CD4-positive, alpha-beta memory T cell (primary cell): ENCODE measurements at regions not wholly inside any gene's neighbourhood (a gene's known extent, or its start where the extent isn't known, plus 50 kb on each side); places are given as distances from the start of the nearest gene placed in this dataset.

Experiments
- CTCF ChIA-PET: fragments of 350-600 bp; sonication (Branson Sonifier 250); formaldehyde crosslinking; loops from one replicate; lab custom pipeline; 2021; ENCODE audit warnings: inconsistent platforms; ENCODE audit not compliant: partially characterized antibody; lab: Charles Lee
- POLR2A ChIA-PET: fragments of 350-600 bp; sonication (Branson Sonifier 250); formaldehyde crosslinking; loops from one replicate; lab custom pipeline; 2021; ENCODE audit not compliant: partially characterized antibody; lab: Charles Lee
- DNase-seq, 5 donors: peaks; one replicate each; pipeline versions ENCODE4 v3.0.0 to v3.0.0-alpha.2; 2020 to 2022; ENCODE audit warnings: mixed read lengths in 1 of 5
- H3K27ac ChIP-seq: one replicate; pipeline ENCODE4 v1.7.0; 2013; ENCODE audit warnings: low read depth, low read length
- H3K27me3 ChIP-seq: 2 replicates; pipeline ENCODE4 v1.7.0; 2013; ENCODE audit warnings: mild to moderate bottlenecking, low read length, moderate library complexity; ENCODE audit not compliant: insufficient read depth
- H3K36me3 ChIP-seq: 2 replicates; pipeline ENCODE4 v1.7.0; 2013; ENCODE audit warnings: mild to moderate bottlenecking, low read length, moderate library complexity; ENCODE audit not compliant: insufficient read depth
- H3K4me1 ChIP-seq: 2 replicates; pipeline ENCODE4 v1.7.0; 2013; ENCODE audit warnings: mild to moderate bottlenecking, low read length, moderate library complexity; ENCODE audit not compliant: insufficient read depth
- H3K4me3 ChIP-seq, 2 donors: one replicate each; pipeline ENCODE4 v1.7.0; 2013; ENCODE audit warnings: low read length in 2 of 2, mild to moderate bottlenecking in 1 of 2
- H3K9me3 ChIP-seq, 2 donors: one replicate each; pipeline ENCODE4 v1.7.0; 2013; ENCODE audit warnings: low read length in 2 of 2, control low read depth in 1 of 2; ENCODE audit not compliant: control insufficient read depth in 1 of 2
- H3K27ac Mint-ChIP-seq, 7 donors: one replicate each; pipeline ENCODE4 v1.8.0; 2020 to 2021; ENCODE audit warnings: mixed read lengths in 7 of 7, mild to moderate bottlenecking in 6 of 7, inconsistent platforms in 3 of 7, moderate library complexity in 3 of 7
- H3K27me3 Mint-ChIP-seq, 2 donors: one replicate each; pipeline ENCODE4 v1.8.0; 2020 to 2021; ENCODE audit warnings: mixed read lengths in 2 of 2
- H3K36me3 Mint-ChIP-seq, 2 donors: one replicate each; pipeline ENCODE4 v1.8.0; 2020 to 2021; ENCODE audit warnings: mixed read lengths in 2 of 2, inconsistent platforms in 1 of 2, mild to moderate bottlenecking in 1 of 2
- H3K4me1 Mint-ChIP-seq, 4 donors: one replicate each; pipeline ENCODE4 v1.8.0; 2020 to 2021; ENCODE audit warnings: mixed read lengths in 4 of 4, mild to moderate bottlenecking in 1 of 4
- H3K4me3 Mint-ChIP-seq, 8 donors: one replicate each; pipeline ENCODE4 v1.8.0; 2020 to 2021; ENCODE audit warnings: mixed read lengths in 8 of 8, mild to moderate bottlenecking in 7 of 8, moderate library complexity in 6 of 8, inconsistent platforms in 3 of 8
- H3K9me3 Mint-ChIP-seq, 8 donors: one replicate each; pipeline ENCODE4 v1.8.0; 2020 to 2021; ENCODE audit warnings: mixed read lengths in 8 of 8, mild to moderate bottlenecking in 5 of 8, inconsistent platforms in 3 of 8, moderate library complexity in 1 of 8
- intact Hi-C: fragments of 100-400 bp; cut with micrococcal nuclease; formaldehyde crosslinking; loops from one replicate; pipeline ENCODE4 v1.15.1; 2023

DNA sequence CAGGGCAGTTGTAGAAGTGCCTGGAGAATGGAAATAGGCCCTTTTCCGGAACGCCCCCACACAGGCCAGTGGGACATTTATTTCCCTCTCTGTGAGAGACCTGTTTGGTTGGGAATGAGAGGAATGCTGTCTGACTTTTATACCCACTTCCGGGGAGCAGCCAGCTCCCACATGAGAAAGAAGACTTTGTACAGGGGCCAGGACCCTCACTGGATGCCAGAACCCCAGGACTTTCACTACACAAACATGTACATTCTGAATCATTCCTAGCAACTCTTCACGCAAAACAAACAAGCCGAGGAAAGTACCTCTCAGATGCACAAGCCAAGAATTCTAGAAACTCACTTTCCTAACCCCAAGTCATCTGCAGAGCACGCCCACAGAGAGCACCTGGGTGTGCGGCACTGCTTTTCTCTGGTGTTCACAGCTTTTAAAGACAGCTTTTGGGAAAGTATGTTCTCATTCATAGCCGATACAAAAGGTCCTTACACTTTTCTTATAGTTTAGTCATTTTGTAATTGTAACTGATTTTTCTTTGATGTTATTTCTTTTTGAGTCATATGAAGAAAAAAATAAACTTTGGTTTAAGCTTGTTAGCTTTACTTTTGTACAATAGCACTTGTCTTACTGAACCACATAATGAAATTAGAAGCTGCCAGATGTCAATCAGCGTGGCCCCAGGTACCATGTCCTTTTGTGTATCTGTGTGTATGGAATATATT lies 856.1 kb upstream of the ID2 start:
- peak overlapping the region in 2 of 7 donors; percentile 54 to 61 for H3K27ac Mint-ChIP-seq
- POLR2A ChIA-PET = no interaction called here
- H3K9me3 ChIP-seq = no peaks in the 10 kb centered on the region
- no peak overlapping the region for H3K4me3 ChIP-seq
- H3K4me1 Mint-ChIP-seq = peaks cover 10 to 16% (median 14%) of the 10 kb centered on the region in 4 donors
- CTCF ChIA-PET = interaction anchor here (1.1 kb wide), 1 partner anchor 31 kb away, joined by 3 read pairs; no protein-coding TSS in a partner anchor
- H3K4me1 ChIP-seq = peaks cover 9% of the 10 kb centered on the region
- H3K27ac ChIP-seq = no peak overlapping the region
- no peaks in the 10 kb centered on the region for H3K27me3 ChIP-seq
- DNase-seq = no peak
- no peaks in the 10 kb centered on the region for H3K9me3 Mint-ChIP-seq
- intact Hi-C loops = loop anchor here (10.0 kb wide), 1 partner anchor 859 kb away; the partner anchor contains the start of gene ID2
- no peaks in the 10 kb centered on the region for H3K27me3 Mint-ChIP-seq
- H3K36me3 ChIP-seq = no peaks in the 10 kb centered on the region
- no peaks in the 10 kb centered on the region for H3K36me3 Mint-ChIP-seq
- peak overlapping the region in 2 of 8 donors; percentile 45 to 46 for H3K4me3 Mint-ChIP-seq

DNA sequence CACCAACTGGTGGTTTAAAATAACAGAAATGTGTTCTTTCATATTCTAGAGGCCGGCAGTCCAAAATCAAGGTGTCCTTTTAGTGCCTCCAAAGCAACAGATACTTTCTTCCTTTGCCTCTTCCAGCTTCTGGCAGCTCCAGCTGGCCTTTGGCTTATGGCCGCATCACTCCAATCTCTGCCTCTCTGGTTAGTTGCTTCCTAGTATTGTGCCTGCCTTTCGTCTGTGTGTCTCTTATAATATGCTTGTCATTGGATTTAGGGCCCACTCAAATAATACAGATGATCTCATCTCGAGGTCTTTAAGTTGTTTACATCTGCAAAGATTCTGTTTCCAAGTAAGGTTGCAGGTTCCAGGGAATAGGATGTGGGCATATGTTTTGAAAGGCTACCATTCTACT lies 855.2 kb upstream of the ID2 start:
- no peaks in the 10 kb centered on the region for H3K36me3 Mint-ChIP-seq
- ChIA-PET POLR2A (no interaction called here), CTCF (no interaction called here)
- H3K4me1 ChIP-seq = peaks cover 9% of the 10 kb centered on the region
- no peaks in the 10 kb centered on the region for H3K27me3 Mint-ChIP-seq
- H3K9me3 Mint-ChIP-seq = no peaks in the 10 kb centered on the region
- H3K27ac Mint-ChIP-seq = peak overlapping the region in 1 of 7 donors; percentile 7
- no peaks in the 10 kb centered on the region for H3K9me3 ChIP-seq
- DNase-seq = no peak
- no peak overlapping the region for H3K27ac ChIP-seq
- H3K4me3 Mint-ChIP-seq = peak overlapping the region in 2 of 8 donors; percentile 5 to 9
- H3K4me3 ChIP-seq = no peak overlapping the region
- H3K36me3 ChIP-seq = no peaks in the 10 kb centered on the region
- intact Hi-C loops = loop anchor here (10.0 kb wide), 1 partner anchor 858 kb away; the partner anchor contains the start of gene ID2
- no peaks in the 10 kb centered on the region for H3K27me3 ChIP-seq
- H3K4me1 Mint-ChIP-seq = peaks cover 10 to 16% (median 14%) of the 10 kb centered on the region in 4 donors

GRCh38 chr2:7829241-7829640 lies 852.6 kb upstream of the ID2 start:
- intact Hi-C loops = loop anchor here (10.0 kb wide), 1 partner anchor 856 kb away; the partner anchor contains the start of gene ID2
- Histone ChIP-seq H3K9me3 (no peaks in the 10 kb centered on the region), H3K36me3 (no peaks in the 10 kb centered on the region), H3K4me3 (no peak overlapping the region), H3K4me1 (peaks cover 9% of the 10 kb centered on the region), H3K27me3 (no peaks in the 10 kb centered on the region), H3K27ac (no peak overlapping the region)
- H3K27me3 Mint-ChIP-seq = no peaks in the 10 kb centered on the region
- H3K27ac Mint-ChIP-seq = no peak overlapping the region
- peaks cover 10 to 16% (median 14%) of the 10 kb centered on the region in 4 donors for H3K4me1 Mint-ChIP-seq
- H3K9me3 Mint-ChIP-seq = no peaks in the 10 kb centered on the region
- DNase-seq = no peak
- ChIA-PET POLR2A (no interaction called here), CTCF (no interaction called here)
- H3K4me3 Mint-ChIP-seq = no peak overlapping the region
- H3K36me3 Mint-ChIP-seq = no peaks in the 10 kb centered on the region

GRCh38 chr2:7830616-7831015 lies 851.2 kb upstream of the ID2 start:
- POLR2A ChIA-PET = no interaction called here
- intact Hi-C loops = no loop called here
- Histone ChIP-seq H3K27me3 (no peaks in the 10 kb centered on the region), H3K9me3 (no peaks in the 10 kb centered on the region), H3K4me1 (peaks cover 10% of the 10 kb centered on the region), H3K36me3 (no peaks in the 10 kb centered on the region), H3K27ac (no peak overlapping the region), H3K4me3 (no peak overlapping the region)
- Mint-ChIP-seq H3K27me3 (no peaks in the 10 kb centered on the region), H3K9me3 (no peaks in the 10 kb centered on the region), H3K4me3 (no peak overlapping the region), H3K4me1 (peaks cover 10 to 18% (median 15%) of the 10 kb centered on the region in 4 donors), H3K27ac (no peak overlapping the region), H3K36me3 (no peaks in the 10 kb centered on the region)
- no peak for DNase-seq
- CTCF ChIA-PET = no interaction called here

GRCh38 chr2:7835151-7835550 lies 846.7 kb upstream of the ID2 start:
- POLR2A ChIA-PET = no interaction called here
- Histone ChIP-seq H3K36me3 (no peaks in the 10 kb centered on the region), H3K4me3 (no peak overlapping the region), H3K4me1 (peaks cover 4% of the 10 kb centered on the region), H3K27me3 (no peaks in the 10 kb centered on the region), H3K27ac (no peak overlapping the region), H3K9me3 (no peaks in the 10 kb centered on the region)
- no peaks in the 10 kb centered on the region for H3K9me3 Mint-ChIP-seq
- no peaks in the 10 kb centered on the region for H3K36me3 Mint-ChIP-seq
- no peak for DNase-seq
- H3K27ac Mint-ChIP-seq = no peak overlapping the region
- peaks cover 4 to 10% (median 6%) of the 10 kb centered on the region in 4 donors for H3K4me1 Mint-ChIP-seq
- H3K4me3 Mint-ChIP-seq = no peak overlapping the region
- H3K27me3 Mint-ChIP-seq = peaks cover 0 to 2% of the 10 kb centered on the region in 2 donors
- intact Hi-C loops = no loop called here
- CTCF ChIA-PET = no interaction called here

DNA sequence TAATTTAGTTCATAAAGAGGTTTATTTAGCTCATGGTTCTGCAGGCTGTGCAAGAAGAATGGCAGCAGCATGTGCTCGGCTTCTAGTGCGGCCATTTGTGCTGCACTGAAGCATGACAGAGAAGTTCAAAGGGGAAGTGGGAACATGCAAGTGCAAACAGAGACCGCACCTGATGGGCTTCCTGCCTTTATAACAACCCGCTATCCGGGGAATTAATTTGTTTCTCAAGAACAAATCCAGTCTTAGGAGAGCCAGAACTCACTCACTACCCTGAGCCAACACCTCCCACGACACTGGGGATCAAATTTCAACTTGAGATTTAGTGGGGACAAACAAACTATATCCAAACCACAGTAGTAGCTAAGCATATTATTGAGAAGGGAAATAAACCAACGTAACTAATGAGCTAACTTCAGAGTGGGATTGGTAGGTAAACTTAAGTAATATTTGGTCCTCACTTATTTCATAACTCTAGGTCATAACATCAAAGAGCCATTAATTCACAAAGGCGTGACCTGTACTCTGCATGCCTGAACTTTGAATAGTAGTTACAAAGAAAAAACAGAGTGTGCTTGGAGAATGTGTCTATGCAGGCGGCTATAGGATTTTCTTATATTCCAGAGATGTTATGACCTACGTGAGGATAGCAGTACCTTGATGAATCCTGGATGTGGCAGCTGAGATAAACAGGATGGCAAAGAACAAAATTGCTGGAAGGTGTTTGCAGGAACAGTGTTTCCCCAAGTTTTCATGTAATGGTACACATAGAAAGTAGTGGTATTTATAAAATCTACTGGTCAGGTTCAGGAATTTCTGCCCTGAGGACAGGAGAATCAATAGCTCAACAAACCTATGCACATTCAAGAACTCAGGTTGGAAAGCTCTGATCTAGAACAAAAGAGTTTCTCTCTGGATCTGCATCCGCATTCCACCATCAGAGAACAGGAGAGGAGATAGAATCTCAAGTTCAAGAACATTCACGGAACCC lies 845.9 kb upstream of the ID2 start:
- Histone ChIP-seq H3K36me3 (no peaks in the 10 kb centered on the region), H3K27me3 (no peaks in the 10 kb centered on the region), H3K27ac (no peak overlapping the region), H3K4me3 (no peak overlapping the region), H3K4me1 (peaks cover 4% of the 10 kb centered on the region), H3K9me3 (no peaks in the 10 kb centered on the region)
- H3K27ac Mint-ChIP-seq = peak overlapping the region in 1 of 7 donors; percentile 53
- DNase-seq = peak in 1 of 5 donors; percentile 2
- H3K27me3 Mint-ChIP-seq = peaks cover 0 to 2% of the 10 kb centered on the region in 2 donors
- peaks cover 4 to 10% (median 6%) of the 10 kb centered on the region in 4 donors for H3K4me1 Mint-ChIP-seq
- ChIA-PET CTCF (interaction anchor here (1.1 kb wide), 1 partner anchor 12 kb away, joined by 3 read pairs; no protein-coding TSS in a partner anchor), POLR2A (no interaction called here)
- no peaks in the 10 kb centered on the region for H3K36me3 Mint-ChIP-seq
- intact Hi-C loops = no loop called here
- peak overlapping the region in 2 of 8 donors; percentile 28 to 49 for H3K4me3 Mint-ChIP-seq
- no peaks in the 10 kb centered on the region for H3K9me3 Mint-ChIP-seq
